Ovary (tissue), 3 donors: ENCODE measurements at regions not wholly inside any gene's neighbourhood (a gene's known extent, or its start where the extent isn't known, plus 50 kb on each side); places are given as distances from the start of the nearest gene placed in this dataset.

ENCODE experiments used
- CTCF ChIP-seq, 3 donors: fragments of 450-650 bp in 2 of 3; fragments of 200-600 bp in 1 of 3; IDR thresholded peaks; one replicate each; pipeline versions ENCODE4 v1.5.1 to v1.8.0; 2016 to 2022; ENCODE audit warnings: antibody characterized with exemption in 3 of 3, mild to moderate bottlenecking in 1 of 3
- EP300 ChIP-seq: sonication (generic); formaldehyde crosslinking; IDR thresholded peaks from one replicate; pipeline ENCODE4 v1.6.1; 2017; ENCODE audit warnings: antibody characterized with exemption
- POLR2A ChIP-seq: fragments of 450-650 bp; IDR thresholded peaks from one replicate; pipeline ENCODE4 v1.6.1; 2017; ENCODE audit warnings: antibody characterized with exemption, mild to moderate bottlenecking, moderate library complexity
- donor health status: DM: no; HTN: no; CAD: no.

GRCh38 chr5:96254980-96255691 is 177.9 kb downstream of the PCSK1 start:
- TF ChIP-seq CTCF (IDR thresholded peaks at IDR 0.05) (no peak), POLR2A (no peak), EP300 (no peak)
